Nephron (organoid): ENCODE measurements at regions not wholly inside any gene's neighbourhood (a gene's known extent, or its start where the extent isn't known, plus 50 kb on each side); places are given as distances from the start of the nearest gene placed in this dataset.

ENCODE experiments used
- H3K27ac Mint-ChIP-seq, 3 experiments: 2 replicates each; pipeline ENCODE4 v1.8.0; 2020; ENCODE audit warnings: mixed read lengths in 3 of 3, mild to moderate bottlenecking in 2 of 3, moderate library complexity in 1 of 3
- H3K27me3 Mint-ChIP-seq: 2 replicates; pipeline ENCODE4 v1.8.0; 2021; ENCODE audit warnings: low read depth, mild to moderate bottlenecking, moderate library complexity, mixed read lengths
- H3K36me3 Mint-ChIP-seq: 2 replicates; pipeline ENCODE4 v1.8.0; 2020; ENCODE audit warnings: low read depth, mixed read lengths
- H3K4me1 Mint-ChIP-seq: 2 replicates; pipeline ENCODE4 v1.8.0; 2020; ENCODE audit warnings: mixed read lengths
- H3K4me3 Mint-ChIP-seq, 3 experiments: 2 replicates each; pipeline ENCODE4 v1.8.0; 2020; ENCODE audit warnings: mild to moderate bottlenecking in 3 of 3, mixed read lengths in 3 of 3, moderate library complexity in 2 of 3
- H3K9me3 Mint-ChIP-seq: 2 replicates; pipeline ENCODE4 v1.8.0; 2020; ENCODE audit warnings: mixed read lengths
- CTCF ChIP-seq, 3 experiments: fragments of 200-600 bp; sonication (generic); IDR thresholded peaks; one replicate each; pipeline ENCODE4 v1.5.0; 2021; ENCODE audit warnings: antibody characterized with exemption in 3 of 3; ENCODE audit not compliant: unreplicated experiment in 3 of 3

GRCh38 chr4:15375667-15376066 is 52.2 kb upstream of the C1QTNF7 start:
- Mint-ChIP-seq H3K4me3 (peak overlapping the region in 1 of 3 experiments; percentile 2), H3K27me3 (no peaks in the 10 kb centered on the region), H3K27ac (peak overlapping the region in 2 of 3 experiments; percentile 1 to 22), H3K36me3 (peaks cover 3% of the 10 kb centered on the region), H3K9me3 (no peaks in the 10 kb centered on the region), H3K4me1 (peaks cover 21% of the 10 kb centered on the region)
- TF ChIP-seq CTCF (IDR thresholded peaks at IDR 0.05; ENCODE audit: unreplicated experiment in 3 of 3): no peak

DNA sequence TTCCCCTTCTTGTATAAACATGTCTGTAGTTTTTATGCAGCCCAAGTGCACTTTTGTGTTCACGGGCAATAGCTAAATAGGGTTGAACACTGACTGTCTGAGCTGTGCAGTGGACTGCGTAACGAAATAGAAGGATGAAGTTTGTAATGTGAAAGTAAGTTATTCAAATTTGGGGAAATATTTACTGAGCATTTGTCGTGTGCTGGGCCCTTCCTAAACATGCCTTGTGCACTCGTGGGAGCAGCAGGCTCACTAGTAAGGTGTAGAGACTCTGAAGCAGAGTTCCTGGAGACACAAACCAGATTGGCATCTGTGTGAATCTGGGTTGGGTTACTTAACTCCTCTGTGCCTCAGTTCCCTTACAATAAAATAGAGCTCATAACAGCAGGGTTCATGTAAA is 51.7 kb upstream of the C1QTNF7 start:
- Mint-ChIP-seq H3K4me3 (no peak overlapping the region), H3K27me3 (no peaks in the 10 kb centered on the region), H3K36me3 (peaks cover 3% of the 10 kb centered on the region), H3K9me3 (no peaks in the 10 kb centered on the region), H3K27ac (peak overlapping the region in 2 of 3 experiments; percentile 1 to 22), H3K4me1 (peaks cover 21% of the 10 kb centered on the region)
- TF ChIP-seq CTCF (IDR thresholded peaks at IDR 0.05; ENCODE audit: unreplicated experiment in 3 of 3): no peak

- H3K9me3 Mint-ChIP-seq: no peaks in the 10 kb centered on the region
- no peak overlapping the region for H3K4me3 Mint-ChIP-seq
- no peaks in the 10 kb centered on the region for H3K27me3 Mint-ChIP-seq
- H3K27ac Mint-ChIP-seq: peak overlapping the region in 1 of 3 experiments; percentile 64
- peaks cover 3% of the 10 kb centered on the region for H3K36me3 Mint-ChIP-seq
- no peak for TF ChIP-seq CTCF (IDR thresholded peaks at IDR 0.05; ENCODE audit: unreplicated experiment in 3 of 3)
- H3K4me1 Mint-ChIP-seq: peaks cover 21% of the 10 kb centered on the region
Observed at GRCh38 chr4:15376594-15376993, 51.2 kb upstream of the C1QTNF7 start.
